Superior temporal gyrus (tissue), 1 donor: ENCODE measurements at regions not wholly inside any gene's neighbourhood (a gene's known extent, or its start where the extent isn't known, plus 50 kb on each side); places are given as distances from the start of the nearest gene placed in this dataset.
"Not testable (repeated sequence)": the region's sequence is repeated elsewhere in the genome, so short reads cannot be mapped to it uniquely, and the experiment has no call there.

Experiments
- DNase-seq: peaks from one replicate; pipeline ENCODE4 v3.0.0-alpha.2; 2016; ENCODE audit errors: extremely low spot score

DNA sequence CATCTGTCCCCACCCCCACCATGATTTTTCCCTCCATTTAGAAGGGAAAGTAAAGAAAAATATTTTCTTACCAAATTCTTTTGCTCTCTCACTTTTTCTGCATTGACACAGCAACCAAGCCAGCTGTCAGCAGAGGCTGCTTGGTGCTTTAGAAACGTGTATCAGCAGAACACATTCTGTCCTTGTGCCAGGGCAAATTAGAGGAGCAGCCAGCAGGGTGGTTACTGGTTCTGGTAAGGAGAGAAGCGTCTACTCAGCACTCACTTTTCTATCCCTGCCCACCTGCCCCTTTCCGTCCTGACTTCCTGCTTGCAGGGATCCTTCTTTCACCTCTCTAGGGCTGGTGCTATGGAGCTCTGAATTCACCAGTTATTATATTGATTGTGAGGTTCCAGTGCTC lies 327.5 kb upstream of the PDE3A start:
- no peak for DNase-seq

GRCh38 chr12:20044351-20044750 lies 324.0 kb upstream of the PDE3A start:
- DNase-seq: no peak

- no peak for DNase-seq
These were observed 323.5 kb upstream of the PDE3A start for GRCh38 chr12:20044846-20045245.

DNA sequence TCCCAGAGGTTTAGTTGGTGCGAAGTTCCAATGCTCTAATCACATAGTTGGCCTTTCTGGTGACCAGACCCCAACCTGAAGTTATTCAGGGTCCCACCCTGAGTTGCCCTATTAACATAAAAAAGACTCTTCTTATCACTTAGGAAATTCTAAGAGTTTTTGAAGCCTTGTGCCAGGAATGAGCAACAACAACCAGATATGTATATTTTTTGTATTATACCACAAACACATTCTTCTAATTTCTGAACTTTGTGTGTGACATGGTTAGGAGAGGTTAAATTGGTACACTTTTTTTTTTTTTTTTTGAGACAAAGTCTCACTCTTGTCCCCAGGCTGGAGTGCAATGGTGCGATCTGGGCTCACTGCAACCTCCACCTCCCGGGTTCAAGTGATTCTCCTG lies 320.4 kb upstream of the PDE3A start:
- DNase-seq: no peak

DNA sequence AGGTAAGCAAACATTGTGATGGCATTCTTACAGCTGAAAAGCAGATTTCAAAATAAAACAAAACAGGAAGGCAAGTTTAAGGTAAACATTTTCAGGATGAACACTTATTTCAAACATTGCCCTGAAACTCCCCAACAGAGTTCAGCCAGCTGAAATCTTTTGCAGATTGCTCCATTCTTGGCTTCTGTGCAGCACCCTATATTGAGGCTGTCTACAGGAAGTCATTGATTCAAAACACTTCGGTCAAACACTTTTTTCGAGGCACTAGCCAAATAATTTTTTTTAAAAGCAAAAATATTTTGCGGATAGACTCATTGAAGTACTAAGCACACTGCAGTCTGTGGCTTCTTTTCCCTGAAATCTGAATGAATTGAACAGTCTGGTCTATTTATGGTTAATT lies 318.1 kb upstream of the PDE3A start:
- no peak for DNase-seq

DNA sequence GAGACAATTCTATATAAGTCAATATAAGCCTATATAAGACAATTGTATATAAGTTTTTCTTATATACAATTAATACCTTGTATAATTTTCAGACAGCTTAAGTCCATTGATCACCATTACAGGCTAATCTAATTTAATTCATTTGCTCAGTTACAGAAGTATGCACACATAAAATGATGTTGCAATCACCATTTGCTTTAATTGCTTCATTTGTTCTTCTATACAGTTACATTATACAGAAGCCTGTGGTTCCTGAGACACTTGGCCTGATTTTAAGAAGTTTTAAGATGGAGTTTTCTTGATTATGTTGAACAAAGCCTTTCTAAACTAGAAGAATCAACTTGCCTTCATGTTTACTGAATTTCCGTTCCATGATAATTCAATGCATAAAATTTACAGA lies 314.6 kb upstream of the PDE3A start:
- DNase-seq: no peak

- no peak for DNase-seq
These were observed 312.5 kb upstream of the PDE3A start for GRCh38 chr12:20055856-20056255.

DNA sequence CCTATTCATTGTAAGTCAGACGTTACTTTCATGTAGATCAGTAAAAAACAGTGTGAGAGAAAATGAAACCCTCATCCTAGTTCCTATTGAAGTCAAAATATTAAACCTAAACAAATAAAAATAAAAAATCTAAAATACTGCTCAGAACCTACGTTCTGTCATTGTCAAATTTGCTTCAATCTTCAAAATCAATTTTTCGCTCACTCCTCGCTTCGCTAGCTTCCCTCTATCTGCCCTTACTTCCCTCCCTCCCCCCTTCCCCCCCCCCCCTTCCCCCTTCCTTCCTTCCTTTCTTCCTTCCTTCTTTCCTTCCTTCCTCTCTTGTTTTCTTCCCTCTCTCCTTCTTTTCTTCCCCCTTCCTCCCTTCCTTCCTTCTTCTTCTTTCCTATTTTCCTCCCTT lies 310.9 kb upstream of the PDE3A start:
- DNase-seq: no peak

- DNase-seq: no peak
These were observed 305.2 kb upstream of the PDE3A start for GRCh38 chr12:20063116-20063515.

DNA sequence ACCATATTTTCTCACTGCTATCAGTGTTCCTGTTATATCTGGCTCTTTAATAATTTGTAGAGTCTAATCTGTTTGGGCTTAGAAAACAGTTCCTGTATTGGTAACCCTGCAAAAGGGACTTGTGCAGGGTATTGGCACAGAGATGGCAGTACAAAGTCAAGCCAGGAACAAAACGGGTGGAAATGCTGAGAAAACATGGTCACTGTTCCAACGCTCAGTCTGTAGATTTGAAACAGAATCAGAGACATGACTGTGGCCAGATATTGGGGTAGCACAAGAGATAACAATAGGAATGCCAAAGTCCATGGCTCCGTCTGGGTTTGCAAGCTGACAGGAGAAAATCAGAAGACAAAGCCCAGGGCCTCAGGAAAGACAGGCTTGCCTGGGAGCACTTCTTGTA lies 290.7 kb upstream of the PDE3A start:
- no peak for DNase-seq

DNA sequence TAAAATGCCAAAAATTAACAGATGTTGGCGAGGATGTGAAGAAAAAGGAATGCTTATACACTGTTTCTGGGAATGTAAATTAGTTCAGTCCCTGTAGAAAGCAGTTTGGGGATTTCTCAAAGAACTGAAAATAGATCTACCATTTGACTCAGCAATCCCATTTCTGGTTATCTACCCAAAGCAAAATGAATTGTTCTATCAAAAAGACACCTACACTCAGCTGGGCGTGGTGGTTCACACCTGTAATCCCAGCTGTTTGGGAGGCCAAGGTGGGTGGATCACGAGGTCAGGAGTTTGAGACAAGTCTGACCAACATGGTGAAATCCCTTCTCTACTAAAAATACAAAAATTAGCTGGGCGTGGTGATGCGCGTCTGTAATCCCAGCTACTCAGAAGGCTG lies 279.3 kb upstream of the PDE3A start:
- no peak for DNase-seq

GRCh38 chr12:20093190-20093810 lies 275.0 kb upstream of the PDE3A start:
- DNase-seq: not testable (repeated sequence)

DNA sequence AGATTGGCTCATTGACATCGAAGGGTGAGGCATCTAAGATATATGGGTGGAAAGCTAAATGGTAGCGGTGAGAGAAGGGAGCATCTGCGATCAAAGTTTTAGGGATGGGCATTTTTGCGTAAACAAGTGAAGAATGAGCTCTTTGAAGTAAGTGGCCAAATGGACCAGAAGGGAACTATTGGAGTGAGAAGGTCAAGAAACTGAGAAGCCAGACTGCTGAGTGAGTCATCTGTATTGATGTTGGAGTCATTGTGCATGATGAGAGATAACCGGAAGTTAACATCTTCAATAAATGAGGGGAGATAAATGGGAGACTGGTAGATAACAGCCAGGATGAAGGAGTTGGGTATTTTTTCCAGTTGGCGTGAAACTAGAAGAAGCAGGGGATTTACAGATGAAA lies 271.9 kb upstream of the PDE3A start:
- DNase-seq: no peak

DNA sequence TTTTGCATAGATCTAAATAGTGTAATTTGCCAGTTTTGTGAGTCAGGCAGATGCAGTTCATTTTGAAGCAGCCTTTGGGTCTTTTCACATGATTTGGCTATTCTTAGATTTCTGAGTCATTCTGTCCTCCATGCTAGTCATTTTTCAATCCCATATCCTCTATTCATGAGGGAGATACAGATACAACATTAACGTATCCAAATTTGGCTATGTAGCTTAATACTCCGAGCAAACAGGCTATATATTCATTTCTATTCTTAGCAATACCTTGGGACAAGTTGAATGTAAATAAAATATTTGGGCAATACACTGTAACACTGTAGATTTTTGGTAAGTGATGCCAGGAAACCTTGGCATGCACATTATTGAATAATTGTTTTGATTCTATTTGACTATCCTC lies 270.7 kb upstream of the PDE3A start:
- DNase-seq: peak; percentile 64

GRCh38 chr12:20099395-20100183 lies 268.7 kb upstream of the PDE3A start:
- no peak for DNase-seq

- no peak for DNase-seq
These were observed 267.3 kb upstream of the PDE3A start for GRCh38 chr12:20101046-20101445.

GRCh38 chr12:20105943-20106342 lies 262.4 kb upstream of the PDE3A start:
- no peak for DNase-seq

GRCh38 chr12:20109676-20110075 lies 258.7 kb upstream of the PDE3A start:
- DNase-seq: peak; percentile 27

DNA sequence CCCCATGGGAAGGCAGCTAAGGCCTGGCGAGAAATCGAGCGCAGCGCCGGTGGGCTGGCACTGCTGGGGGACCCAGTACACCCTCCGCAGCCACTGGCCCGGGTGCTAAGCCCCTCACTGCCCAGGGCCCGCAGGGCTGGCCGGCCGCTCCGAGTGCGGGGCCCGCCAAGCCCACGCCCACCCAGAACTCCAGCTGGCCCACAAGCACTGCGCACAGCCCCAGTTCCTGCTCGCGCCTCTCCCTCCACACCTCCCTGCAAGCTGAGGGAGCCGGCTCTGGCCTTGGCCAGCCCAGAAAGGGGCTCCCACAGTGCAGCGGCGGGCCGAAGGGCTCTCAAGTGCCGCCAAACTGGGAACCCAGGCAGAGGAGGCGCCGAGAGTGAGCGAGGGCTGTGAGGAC lies 253.0 kb upstream of the PDE3A start:
- not testable (repeated sequence) for DNase-seq

DNA sequence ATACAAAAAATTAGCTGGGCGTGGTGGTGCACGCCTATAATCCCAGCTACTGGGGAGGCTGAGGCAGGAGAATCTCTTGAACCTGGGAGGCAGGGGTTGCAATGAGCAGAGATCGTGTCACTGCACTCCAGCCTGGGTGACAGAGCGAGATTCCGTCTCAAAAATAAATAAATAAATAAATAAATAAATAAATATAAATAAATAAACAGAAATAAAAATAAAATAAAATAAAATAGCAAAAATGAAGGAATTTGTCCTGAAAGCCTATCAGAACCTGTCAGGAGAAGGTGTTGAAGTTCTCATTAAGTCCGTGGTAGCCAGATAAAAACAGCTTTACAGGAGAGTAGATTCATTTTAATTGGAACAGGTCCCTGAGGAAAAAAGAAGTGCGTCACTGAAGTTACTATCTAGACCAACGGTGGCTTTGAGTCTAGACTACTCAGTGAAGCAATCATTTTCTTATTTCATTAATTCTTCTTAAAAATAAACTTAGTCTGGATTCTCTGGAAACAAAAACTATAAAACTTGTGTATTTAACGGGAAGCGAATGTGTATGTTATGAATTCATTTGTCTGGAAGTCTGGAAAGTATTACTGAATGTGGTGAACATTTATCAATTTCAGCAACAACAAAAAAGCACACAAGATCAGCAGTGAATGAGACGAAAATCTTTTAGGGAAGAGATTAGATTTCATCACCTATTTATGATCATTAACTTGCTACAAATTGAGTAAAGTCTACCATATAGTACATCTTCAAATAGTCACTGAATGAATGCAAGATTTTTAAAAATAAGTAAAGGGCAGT lies 248.5 kb upstream of the PDE3A start:
- DNase-seq: no peak

- DNase-seq: no peak
These were observed 248.0 kb upstream of the PDE3A start for GRCh38 chr12:20120403-20120725.

- no peak for DNase-seq
These were observed 246.1 kb upstream of the PDE3A start for GRCh38 chr12:20122274-20122673.

DNA sequence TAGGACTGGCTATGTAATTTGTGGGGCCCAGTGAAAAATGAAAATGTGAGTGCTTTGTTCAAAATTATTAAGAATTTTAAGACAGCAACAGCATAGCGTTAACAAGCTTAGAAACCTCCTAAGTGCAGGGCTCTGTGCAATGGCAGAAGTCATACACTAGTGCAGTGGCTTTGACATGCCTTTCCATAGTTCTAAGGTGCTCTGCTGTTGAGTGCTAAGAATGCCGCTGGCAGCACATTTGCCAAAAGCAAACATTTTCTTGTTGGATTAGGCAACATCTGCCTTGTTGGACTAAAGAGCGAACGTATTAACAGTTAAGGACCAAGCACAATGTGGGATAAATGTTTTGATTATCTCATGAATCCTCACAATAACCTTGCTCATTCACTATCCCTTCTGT lies 244.9 kb upstream of the PDE3A start:
- DNase-seq: no peak
